Erythroblast (primary cell): ENCODE measurements at regions not wholly inside any gene's neighbourhood (a gene's known extent, or its start where the extent isn't known, plus 50 kb on each side); places are given as distances from the start of the nearest gene placed in this dataset.

Experiments used
- GATA1 ChIP-seq: IDR thresholded peaks from 2 replicates; pipeline ENCODE4 v1.6.1; 2011; ENCODE audit warnings: low read depth, mild to moderate bottlenecking, control low read depth, low read length, moderate library complexity
- POLR2A ChIP-seq: IDR thresholded peaks from 2 replicates; pipeline ENCODE4 v1.6.1; 2011; ENCODE audit warnings: mild to moderate bottlenecking, low read length

GRCh38 chr22:49328630-49329405, 498.9 kb downstream of the BRD1 start:
- TF ChIP-seq POLR2A (no peak), GATA1 (no peak)
